H1 (cell line): ENCODE measurements at regions not wholly inside any gene's neighbourhood (a gene's known extent, or its start where the extent isn't known, plus 50 kb on each side); places are given as distances from the start of the nearest gene placed in this dataset.

Source experiments
- CTCF ChIA-PET: fragments of 300-600 bp; sonication (Branson Sonifier 250); formaldehyde crosslinking; loops from one replicate; lab custom pipeline; 2021; ENCODE audit not compliant: partially characterized antibody; lab: Charles Lee
- POLR2A ChIA-PET: fragments of 300-600 bp; sonication (Branson Sonifier 250); formaldehyde crosslinking; loops from one replicate; lab custom pipeline; 2021; ENCODE audit warnings: inconsistent platforms; ENCODE audit not compliant: partially characterized antibody; lab: Charles Lee
- DNase-seq, 2 experiments: peaks; one replicate each; pipeline versions ENCODE4 v3.0.0 to v3.0.0-alpha.2; 2010 to 2022; ENCODE audit warnings: low spot score in 2 of 2, low read depth in 1 of 2, mixed read lengths in 1 of 2
- FAIRE-seq: peaks from 2 replicates; lab custom pipeline; 2011; peaks lifted over from hg19 to GRCh38; lab: Jason Lieb, UNC
- H2AFZ ChIP-seq: 2 replicates; pipeline ENCODE4 v1.8.1; 2012; ENCODE audit warnings: low read length, inconsistent platforms
- H2AK5ac ChIP-seq: 2 replicates; pipeline ENCODE4 v1.6.1; 2013; ENCODE audit warnings: low read depth, low read length
- H2BK120ac ChIP-seq: replicated peaks from 2 replicates; pipeline ENCODE3; 2013; ENCODE audit warnings: low read depth, low read length, inconsistent platforms
- H2BK12ac ChIP-seq: 2 replicates; pipeline ENCODE4 v1.6.1; 2013; ENCODE audit warnings: low read depth, low read length
- H2BK15ac ChIP-seq: 2 replicates; pipeline ENCODE4 v1.6.1; 2013; ENCODE audit warnings: low read length
- H2BK20ac ChIP-seq: 2 replicates; pipeline ENCODE4 v1.6.1; 2013; ENCODE audit warnings: low read length
- H2BK5ac ChIP-seq: 2 replicates; pipeline ENCODE4 v1.6.1; 2013; ENCODE audit warnings: low read depth, low read length
- H3K14ac ChIP-seq: 2 replicates; pipeline ENCODE4 v1.6.1; 2013; ENCODE audit warnings: inconsistent platforms; ENCODE audit not compliant: insufficient read length
- H3K18ac ChIP-seq: 2 replicates; pipeline ENCODE4 v1.6.1; 2013; ENCODE audit warnings: low read length; ENCODE audit errors: extremely low read depth
- H3K23ac ChIP-seq: 2 replicates; pipeline ENCODE4 v1.6.1; 2013; ENCODE audit warnings: inconsistent platforms; ENCODE audit not compliant: insufficient read length
- H3K23me2 ChIP-seq: 2 replicates; pipeline ENCODE4 v1.6.1; 2013; ENCODE audit warnings: low read depth, low read length
- H3K27ac ChIP-seq: 2 replicates; pipeline ENCODE4 v1.6.1; 2011; ENCODE audit warnings: low read depth, low read length, inconsistent platforms
- H3K27me3 ChIP-seq, 4 experiments: replicated peaks in 1 of 4; 1 replicate in 1 of 4; 2 replicates in 3 of 4; pipeline versions ENCODE4 v1.6.1 to v1.8.1; 2011 to 2013; ENCODE audit warnings: low read length in 3 of 4, mild to moderate bottlenecking in 3 of 4, inconsistent platforms in 2 of 4, mixed read lengths in 2 of 4, moderate library complexity in 1 of 4; ENCODE audit not compliant: control insufficient read depth in 3 of 4, insufficient read depth in 3 of 4; ENCODE audit errors: extremely low read depth in 1 of 4
- H3K36me3 ChIP-seq, 4 experiments: 2 replicates each; pipeline versions ENCODE4 v1.6.1 to v1.8.1; 2011 to 2013; ENCODE audit warnings: mild to moderate bottlenecking in 4 of 4, low read length in 3 of 4, moderate library complexity in 2 of 4, control low read depth in 1 of 4, inconsistent platforms in 1 of 4; ENCODE audit not compliant: insufficient read depth in 4 of 4, control insufficient read depth in 2 of 4
- H3K4ac ChIP-seq: replicated peaks from 2 replicates; pipeline ENCODE3; 2013; ENCODE audit warnings: low read length, low read depth, mixed read lengths, inconsistent platforms; ENCODE audit not compliant: insufficient read length
- H3K4me1 ChIP-seq, 4 experiments: replicated peaks in 1 of 4; 1 replicate in 1 of 4; 2 replicates in 3 of 4; pipeline versions ENCODE4 v1.6.1 to v1.8.1; 2011 to 2013; ENCODE audit warnings: low read length in 3 of 4, inconsistent platforms in 2 of 4, mixed read lengths in 1 of 4; ENCODE audit not compliant: insufficient read depth in 4 of 4, control insufficient read depth in 3 of 4
- H3K4me2 ChIP-seq, 2 experiments: 2 replicates each; pipeline versions ENCODE4 v1.6.1 to v1.8.1; 2011 to 2013; ENCODE audit warnings: low read depth in 2 of 2, low read length in 2 of 2, control low read depth in 1 of 2, inconsistent platforms in 1 of 2, mild to moderate bottlenecking in 1 of 2; ENCODE audit not compliant: insufficient read depth in 1 of 2
- H3K4me3 ChIP-seq, 4 experiments: fragments of 200-600, 300-600 bp in 1 of 4; sonication (generic), shearing (Covaris generic), sonication (Bioruptor Twin) in 1 of 4; 2 replicates each; pipeline versions ENCODE4 v1.5.1 to v1.8.1; 2011 to 2016; ENCODE audit warnings: low read length in 4 of 4, low read depth in 3 of 4, control low read depth in 2 of 4, inconsistent platforms in 2 of 4, mild to moderate bottlenecking in 2 of 4, mixed read lengths in 1 of 4, moderate library complexity in 1 of 4; ENCODE audit not compliant: insufficient read depth in 2 of 4; ENCODE audit errors: extremely low read depth in 1 of 4
- H3K56ac ChIP-seq: replicated peaks from 2 replicates; pipeline ENCODE3; 2013; ENCODE audit warnings: low read depth, mild to moderate bottlenecking, mixed read lengths, low read length, inconsistent platforms; ENCODE audit not compliant: insufficient read length
- H3K79me1 ChIP-seq: 2 replicates; pipeline ENCODE4 v1.6.1; 2013; ENCODE audit warnings: low read depth, low read length, control low read depth
- H3K79me2 ChIP-seq, 2 experiments: 2 replicates each; pipeline versions ENCODE4 v1.6.1 to v1.8.1; 2012 to 2013; ENCODE audit warnings: low read length in 2 of 2, mild to moderate bottlenecking in 2 of 2, inconsistent platforms in 1 of 2; ENCODE audit not compliant: insufficient read depth in 2 of 2, control insufficient read depth in 1 of 2
- H3K9ac ChIP-seq, 4 experiments: replicated peaks in 1 of 4; 1 replicate in 1 of 4; 2 replicates in 3 of 4; pipeline versions ENCODE4 v1.6.1 to v1.8.1; 2011 to 2013; ENCODE audit warnings: low read depth in 3 of 4, low read length in 3 of 4, control low read depth in 2 of 4, mild to moderate bottlenecking in 2 of 4, moderate library complexity in 2 of 4, inconsistent platforms in 1 of 4; ENCODE audit errors: extremely low read depth in 1 of 4
- H3K9me3 ChIP-seq, 2 experiments: 2 replicates each; pipeline versions ENCODE4 v1.6.1 to v1.8.1; 2012 to 2013; ENCODE audit warnings: mild to moderate bottlenecking in 2 of 2, moderate library complexity in 2 of 2, control low read depth in 1 of 2, inconsistent platforms in 1 of 2, low read depth in 1 of 2, low read length in 1 of 2, mixed read lengths in 1 of 2; ENCODE audit not compliant: insufficient read depth in 2 of 2
- H4K20me1 ChIP-seq, 2 experiments: replicated peaks in 1 of 2; 2 replicates each; pipeline versions ENCODE3 to v1.8.1; 2011 to 2013; ENCODE audit warnings: inconsistent platforms in 2 of 2, low read length in 2 of 2, mild to moderate bottlenecking in 1 of 2; ENCODE audit not compliant: insufficient read depth in 2 of 2, control insufficient read depth in 1 of 2
- H4K5ac ChIP-seq: 2 replicates; pipeline ENCODE4 v1.6.1; 2013; ENCODE audit warnings: low read length, low read depth, mixed read lengths, inconsistent platforms; ENCODE audit not compliant: insufficient read length
- H4K8ac ChIP-seq: 2 replicates; pipeline ENCODE4 v1.8.0; 2013; ENCODE audit warnings: mild to moderate bottlenecking, moderate library complexity, low read length, inconsistent platforms; ENCODE audit not compliant: insufficient read depth; ENCODE audit errors: extremely low read depth
- H4K91ac ChIP-seq: replicated peaks from 2 replicates; pipeline ENCODE3; 2013; ENCODE audit warnings: low read length, mixed read lengths, inconsistent platforms; ENCODE audit not compliant: insufficient read length
- ATF3 ChIP-seq: IDR thresholded peaks from 2 replicates; pipeline ENCODE4 v1.6.1; 2011; ENCODE audit warnings: low read depth, mild to moderate bottlenecking, low read length; ENCODE audit not compliant: insufficient read depth
- BRCA1 ChIP-seq: IDR thresholded peaks from 2 replicates; pipeline ENCODE4 v1.6.1; 2012; ENCODE audit warnings: low read depth, low read length, improper control_type of control experiment
- CREB1 ChIP-seq: IDR thresholded peaks from 2 replicates; pipeline ENCODE4 v1.6.1; 2012; ENCODE audit warnings: inconsistent platforms
- FOSL1 ChIP-seq: IDR thresholded peaks from 2 replicates; pipeline ENCODE4 v1.6.1; 2011; ENCODE audit warnings: mild to moderate bottlenecking, low read depth, low read length, moderate library complexity; ENCODE audit not compliant: insufficient read depth
- GABPA ChIP-seq: IDR thresholded peaks from 2 replicates; pipeline ENCODE4 v1.6.1; 2011; ENCODE audit warnings: mild to moderate bottlenecking, low read length, moderate library complexity, borderline replicate concordance; ENCODE audit not compliant: insufficient read depth
- GTF2F1 ChIP-seq: IDR thresholded peaks from 2 replicates; pipeline ENCODE4 v1.6.1; 2012; ENCODE audit warnings: low read depth, low read length, improper control_type of control experiment, borderline replicate concordance
- HDAC6 ChIP-seq: IDR thresholded peaks from one replicate; pipeline ENCODE4 v1.7.1; 2012; ENCODE audit warnings: low read depth, mild to moderate bottlenecking, inconsistent platforms, low read length, moderate library complexity
- JUND ChIP-seq: IDR thresholded peaks from 2 replicates; pipeline ENCODE4 v1.6.1; 2011; ENCODE audit warnings: mild to moderate bottlenecking, improper control_type of control experiment, low read length
- KDM5A ChIP-seq: fragments of 200-600 bp; IDR thresholded peaks from 2 replicates; pipeline ENCODE4 v1.7.1; 2012; ENCODE audit warnings: mild to moderate bottlenecking, low read length, inconsistent platforms, mixed read lengths
- RFX5 ChIP-seq: IDR thresholded peaks from 2 replicates; pipeline ENCODE4 v1.6.1; 2011; ENCODE audit warnings: low read depth, low read length, improper control_type of control experiment, borderline replicate concordance
- SIX5 ChIP-seq: IDR thresholded peaks from 2 replicates; pipeline ENCODE4 v1.6.1; 2011; ENCODE audit warnings: mild to moderate bottlenecking, low read depth, low read length
- SUZ12 ChIP-seq: fragments of 200-600 bp; sonication (generic); IDR thresholded peaks from 2 replicates; pipeline ENCODE4 v1.6.1; 2012; ENCODE audit warnings: mild to moderate bottlenecking, inconsistent platforms, low read length, moderate library complexity, mixed read lengths
- TAF1 ChIP-seq: IDR thresholded peaks from 2 replicates; pipeline ENCODE4 v1.6.1; 2011; ENCODE audit warnings: mild to moderate bottlenecking, low read depth, low read length
- TAF7 ChIP-seq: optimal IDR thresholded peaks from 2 replicates; pipeline ENCODE3; 2011; ENCODE audit warnings: low read depth, mild to moderate bottlenecking, inconsistent platforms, low read length, moderate library complexity, borderline replicate concordance
- TCF12 ChIP-seq: IDR thresholded peaks from 2 replicates; pipeline ENCODE4 v1.6.1; 2011; ENCODE audit warnings: low read depth, mild to moderate bottlenecking, low read length
- WGBS, 2 experiments: shearing (Covaris generic) in 1 of 2; methylation state at CpG; one replicate each; pipeline versions ENCODE4 v1.1.6 to v1.1.7; 2013 to 2015; ENCODE audit warnings: low lambda C conversion rate in 2 of 2, mixed read lengths in 2 of 2, inconsistent platforms in 1 of 2, low coverage in 1 of 2, missing lambda C conversion rate in 1 of 2; ENCODE audit not compliant: insufficient replicate concordance in 2 of 2, insufficient coverage in 1 of 2, insufficient read length in 1 of 2; ENCODE audit errors: extremely low coverage in 1 of 2, missing lambda C conversion rate in 1 of 2; 5-methylcytosine and 5-hydroxymethylcytosine counted together

- FAIRE-seq (no peak), DNase-seq (no peak)
- TF ChIP-seq TCF12 (no peak), ATF3 (no peak), FOSL1 (no peak), GTF2F1 (no peak), SIX5 (no peak), BRCA1 (no peak), GABPA (no peak), CREB1 (no peak), SUZ12 (no peak), JUND (no peak), HDAC6 (no peak), KDM5A (no peak), RFX5 (no peak), TAF7 (no peak), TAF1 (no peak)
These were observed 67.3 kb downstream of the RTL6 start for GRCh38 chr22:44430716-44431115.

More at GRCh38 chr22:44430716-44431115, 67.3 kb downstream of the RTL6 start:
- Histone ChIP-seq H2AK5ac (no peak overlapping the region), H3K79me2 (no peaks in the 10 kb centered on the region), H3K14ac (no peak overlapping the region), H2BK12ac (no peak overlapping the region), H3K18ac (no peak overlapping the region), H3K56ac (no peak overlapping the region), H3K9ac (no peak overlapping the region), H2BK120ac (no peak overlapping the region), H3K79me1 (no peaks in the 10 kb centered on the region), H3K4ac (no peak overlapping the region), H3K23ac (no peak overlapping the region), H3K4me2 (no peak overlapping the region), H3K27ac (no peak overlapping the region), H2BK5ac (no peak overlapping the region), H3K9me3 (no peaks in the 10 kb centered on the region), H4K20me1 (no peaks in the 10 kb centered on the region), H3K36me3 (no peaks in the 10 kb centered on the region), H3K27me3 (no peaks in the 10 kb centered on the region), H4K5ac (no peak overlapping the region), H3K4me3 (no peak overlapping the region), H4K91ac (no peak overlapping the region), H2AFZ (no peak overlapping the region), H4K8ac (no peak overlapping the region), H2BK15ac (no peak overlapping the region), H3K4me1 (peaks cover 3 to 5% (median 5%) of the 10 kb centered on the region in 4 experiments), H3K23me2 (no peaks in the 10 kb centered on the region; the same call in 1 of the 2 replicates), H2BK20ac (no peak overlapping the region)
- POLR2A ChIA-PET, result interaction anchor here (1.0 kb wide), 1 partner anchor 12 kb away, joined by 3 read pairs; no protein-coding TSS in a partner anchor
- CTCF ChIA-PET, result interaction anchor here (0.9 to 1.4 kb wide), 2 partner anchors 21 to 437 kb away, joined by 3 to 4 read pairs; no protein-coding TSS in a partner anchor
- 94% methylated on average over 7 of the region's 7 CpGs; no CpG with 5 or more reads in 1 of the 2 experiments for WGBS, 2 experiments
